HEK293 (cell line): ENCODE measurements at regions not wholly inside any gene's neighbourhood (a gene's known extent, or its start where the extent isn't known, plus 50 kb on each side); places are given as distances from the start of the nearest gene placed in this dataset.

Experiments
- CTCF ChIA-PET: fragments of 350-600 bp; formaldehyde crosslinking; extraction: SDS; loops from one replicate; lab custom pipeline; 2021; ENCODE audit warnings: antibody characterized with exemption; lab: Yijun Ruan, JAX
- POLR2A ChIA-PET: fragments of 300-600 bp; formaldehyde crosslinking; extraction: SDS; loops from one replicate; lab custom pipeline; 2020; ENCODE audit warnings: antibody characterized with exemption, inconsistent platforms; lab: Yijun Ruan, JAX
- H3K27ac ChIP-seq: fragments of 200-500 bp; sonication (Bioruptor generic); 2 replicates; pipeline ENCODE4 v1.5.1; 2014; ENCODE audit warnings: low read depth, low read length, control low read depth, inconsistent platforms; ENCODE audit errors: extremely low read depth
- H3K36me3 ChIP-seq, 2 experiments: fragments of 200-500 bp in 1 of 2; sonication (Bioruptor generic) in 1 of 2; 1 replicate in 1 of 2; 2 replicates in 1 of 2; pipeline ENCODE4 v1.5.1; 2014 to 2017; ENCODE audit warnings: inconsistent platforms in 2 of 2, low read length in 2 of 2; ENCODE audit not compliant: control insufficient read depth in 2 of 2, insufficient read depth in 1 of 2
- H3K4me1 ChIP-seq: fragments of 200-500 bp; sonication (Bioruptor generic); 2 replicates; pipeline ENCODE4 v1.5.1; 2014; ENCODE audit warnings: mild to moderate bottlenecking, low read length, inconsistent platforms; ENCODE audit not compliant: control insufficient read depth, insufficient read depth
- H3K4me3 ChIP-seq: 2 replicates; pipeline ENCODE4 v1.5.1; 2011; ENCODE audit warnings: low read depth, mild to moderate bottlenecking, control low read depth, low read length, moderate library complexity
- H3K9me3 ChIP-seq: fragments of 200-500 bp; sonication (Bioruptor generic); 2 replicates; pipeline ENCODE4 v1.5.1; 2014; ENCODE audit warnings: low read depth, low read length, inconsistent platforms; ENCODE audit not compliant: control insufficient read depth, insufficient read depth
- SCRT1 ChIP-seq: fragments of 450-650 bp; formaldehyde crosslinking; IDR thresholded peaks from 2 replicates; pipeline ENCODE4 v1.5.1; 2016; ENCODE audit warnings: missing biosample characterization, missing genetic modification characterization, borderline replicate concordance
- ZBTB17 ChIP-seq: fragments of 450-650 bp; formaldehyde crosslinking; IDR thresholded peaks from 2 replicates; pipeline ENCODE4 v1.5.1; 2016; ENCODE audit warnings: missing biosample characterization, missing genetic modification characterization
- ZIC2 ChIP-seq: fragments of 450-650 bp; formaldehyde crosslinking; IDR thresholded peaks from 2 replicates; pipeline ENCODE4 v1.5.1; 2016; ENCODE audit warnings: missing biosample characterization, missing genetic modification characterization
- ZNF114 ChIP-seq: fragments of 450-650 bp; formaldehyde crosslinking; IDR thresholded peaks from 2 replicates; pipeline ENCODE4 v1.5.0; 2017; ENCODE audit warnings: missing biosample characterization, missing genetic modification characterization
- ZNF561 ChIP-seq: fragments of 450-650 bp; IDR thresholded peaks from 2 replicates; pipeline ENCODE4 v1.5.1; 2018; ENCODE audit warnings: missing biosample characterization, missing genetic modification characterization, borderline replicate concordance
- ZNF610 ChIP-seq: fragments of 450-650 bp; formaldehyde crosslinking; IDR thresholded peaks from 2 replicates; pipeline ENCODE4 v1.5.1; 2016; ENCODE audit warnings: missing biosample characterization, missing genetic modification characterization, borderline replicate concordance
- ZNF747 ChIP-seq: fragments of 450-650 bp; formaldehyde crosslinking; IDR thresholded peaks from 2 replicates; pipeline ENCODE4 v1.5.1; 2016; ENCODE audit warnings: missing biosample characterization, missing genetic modification characterization
- ZNF777 ChIP-seq: fragments of 450-650 bp; formaldehyde crosslinking; IDR thresholded peaks from 2 replicates; pipeline ENCODE4 v1.5.1; 2017; ENCODE audit warnings: missing biosample characterization, missing genetic modification characterization, borderline replicate concordance
- TF ChIP-seq, protein P1 (sequence below): fragments of 450-650 bp; IDR thresholded peaks from 2 replicates; pipeline ENCODE4 v1.5.1; 2018; ENCODE audit warnings: missing biosample characterization, mild to moderate bottlenecking, missing genetic modification characterization
- TF ChIP-seq, protein P2 (sequence below): fragments of 450-650 bp; formaldehyde crosslinking; IDR thresholded peaks from 2 replicates; pipeline ENCODE4 v1.5.1; 2016; ENCODE audit warnings: missing biosample characterization, missing genetic modification characterization
- TF ChIP-seq, protein P3 (sequence below): fragments of 450-650 bp; formaldehyde crosslinking; IDR thresholded peaks from 2 replicates; pipeline ENCODE4 v1.5.1; 2017; ENCODE audit warnings: missing biosample characterization, missing genetic modification characterization

DNA sequence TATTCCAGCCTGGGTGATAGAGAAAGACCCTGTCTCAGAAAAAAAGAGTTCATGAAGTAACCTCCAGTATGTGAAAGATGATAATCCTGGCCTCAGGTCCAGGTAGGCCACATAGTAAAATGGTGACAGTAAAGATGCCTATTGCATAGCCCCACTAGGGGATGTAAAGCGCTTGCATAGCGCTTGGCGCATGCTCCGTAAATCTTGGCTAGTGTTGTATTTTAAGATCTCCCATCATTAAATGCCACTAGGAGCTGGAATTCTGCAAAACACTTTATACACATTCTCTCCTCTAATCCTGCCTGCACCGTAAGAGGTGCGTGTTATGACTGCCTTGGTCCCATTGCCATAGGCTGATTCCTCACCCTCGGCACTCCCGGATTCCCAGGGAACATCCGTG, 153.6 kb downstream of the TFCP2L1 start:
- H3K9me3 ChIP-seq = no peaks in the 10 kb centered on the region
- TF ChIP-seq, protein P1, sequence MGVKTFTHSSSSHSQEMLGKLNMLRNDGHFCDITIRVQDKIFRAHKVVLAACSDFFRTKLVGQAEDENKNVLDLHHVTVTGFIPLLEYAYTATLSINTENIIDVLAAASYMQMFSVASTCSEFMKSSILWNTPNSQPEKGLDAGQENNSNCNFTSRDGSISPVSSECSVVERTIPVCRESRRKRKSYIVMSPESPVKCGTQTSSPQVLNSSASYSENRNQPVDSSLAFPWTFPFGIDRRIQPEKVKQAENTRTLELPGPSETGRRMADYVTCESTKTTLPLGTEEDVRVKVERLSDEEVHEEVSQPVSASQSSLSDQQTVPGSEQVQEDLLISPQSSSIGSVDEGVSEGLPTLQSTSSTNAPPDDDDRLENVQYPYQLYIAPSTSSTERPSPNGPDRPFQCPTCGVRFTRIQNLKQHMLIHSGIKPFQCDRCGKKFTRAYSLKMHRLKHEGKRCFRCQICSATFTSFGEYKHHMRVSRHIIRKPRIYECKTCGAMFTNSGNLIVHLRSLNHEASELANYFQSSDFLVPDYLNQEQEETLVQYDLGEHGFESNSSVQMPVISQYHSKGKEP = no peak
- TF ChIP-seq ZIC2 (no peak), ZNF610 (tag by site-specific recombination) (no peak), ZNF114 (tag by site-specific recombination) (no peak)
- TF ChIP-seq, protein P2, sequence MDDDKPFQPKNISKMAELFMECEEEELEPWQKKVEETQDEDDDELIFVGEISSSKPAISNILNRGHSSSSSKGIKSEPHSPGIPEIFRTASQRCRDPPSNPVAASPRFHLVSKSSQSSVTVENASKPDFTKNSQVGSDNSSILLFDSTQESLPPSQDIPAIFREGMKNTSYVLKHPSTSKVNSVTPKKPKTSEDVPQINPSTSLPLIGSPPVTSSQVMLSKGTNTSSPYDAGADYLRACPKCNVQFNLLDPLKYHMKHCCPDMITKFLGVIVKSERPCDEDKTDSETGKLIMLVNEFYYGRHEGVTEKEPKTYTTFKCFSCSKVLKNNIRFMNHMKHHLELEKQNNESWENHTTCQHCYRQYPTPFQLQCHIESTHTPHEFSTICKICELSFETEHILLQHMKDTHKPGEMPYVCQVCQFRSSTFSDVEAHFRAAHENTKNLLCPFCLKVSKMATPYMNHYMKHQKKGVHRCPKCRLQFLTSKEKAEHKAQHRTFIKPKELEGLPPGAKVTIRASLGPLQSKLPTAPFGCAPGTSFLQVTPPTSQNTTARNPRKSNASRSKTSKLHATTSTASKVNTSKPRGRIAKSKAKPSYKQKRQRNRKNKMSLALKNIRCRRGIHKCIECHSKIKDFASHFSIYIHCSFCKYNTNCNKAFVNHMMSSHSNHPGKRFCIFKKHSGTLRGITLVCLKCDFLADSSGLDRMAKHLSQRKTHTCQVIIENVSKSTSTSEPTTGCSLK (tag by site-specific recombination) = no peak
- TF ChIP-seq, protein P3, sequence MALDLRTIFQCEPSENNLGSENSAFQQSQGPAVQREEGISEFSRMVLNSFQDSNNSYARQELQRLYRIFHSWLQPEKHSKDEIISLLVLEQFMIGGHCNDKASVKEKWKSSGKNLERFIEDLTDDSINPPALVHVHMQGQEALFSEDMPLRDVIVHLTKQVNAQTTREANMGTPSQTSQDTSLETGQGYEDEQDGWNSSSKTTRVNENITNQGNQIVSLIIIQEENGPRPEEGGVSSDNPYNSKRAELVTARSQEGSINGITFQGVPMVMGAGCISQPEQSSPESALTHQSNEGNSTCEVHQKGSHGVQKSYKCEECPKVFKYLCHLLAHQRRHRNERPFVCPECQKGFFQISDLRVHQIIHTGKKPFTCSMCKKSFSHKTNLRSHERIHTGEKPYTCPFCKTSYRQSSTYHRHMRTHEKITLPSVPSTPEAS (tag by site-specific recombination) = no peak
- TF ChIP-seq, all 188 proteins: peak for 0
- H3K4me1 ChIP-seq = no peaks in the 10 kb centered on the region
- POLR2A ChIA-PET = no interaction called here
- H3K4me3 ChIP-seq = no peak overlapping the region
- H3K36me3 ChIP-seq = no peaks in the 10 kb centered on the region
- no peak overlapping the region for H3K27ac ChIP-seq
- CTCF ChIA-PET = interaction anchor here (0.7 to 5.2 kb wide), 3 partner anchors 12 to 224 kb away, joined by 3 to 28 read pairs (median 6); no protein-coding TSS in a partner anchor

DNA sequence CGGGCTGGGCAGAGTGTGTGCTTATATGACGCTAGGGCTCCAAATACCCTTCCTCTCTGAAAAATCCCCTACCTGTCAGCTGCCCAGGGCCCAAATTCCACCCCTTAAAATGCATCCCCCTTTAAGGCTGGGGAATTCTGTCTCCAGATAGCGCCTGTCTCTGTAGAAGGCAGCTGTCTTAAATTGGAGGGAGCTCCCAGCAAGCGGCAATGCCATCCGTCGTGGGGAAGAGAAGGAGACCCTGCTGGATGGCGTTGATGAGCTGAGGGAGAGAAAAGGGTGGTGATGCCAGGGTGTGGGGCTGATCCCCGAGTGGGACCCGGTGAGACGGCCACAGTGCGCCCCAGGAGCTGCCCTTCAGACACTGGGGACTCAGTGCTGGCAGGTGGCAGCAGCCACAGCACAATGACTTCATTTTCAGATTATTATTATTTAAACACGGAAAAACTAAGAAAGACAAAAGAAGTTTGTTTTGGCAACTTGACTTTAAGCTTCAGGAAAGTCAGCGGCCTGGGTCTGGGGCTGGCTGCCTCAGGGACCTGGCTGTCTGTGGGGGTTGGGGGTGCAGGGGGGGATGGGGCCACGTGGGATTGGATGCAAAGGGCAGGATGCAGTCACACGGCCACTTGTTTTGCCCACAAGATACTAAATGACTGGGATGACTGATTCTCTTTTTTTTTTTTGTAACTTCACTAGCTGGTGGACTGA, 152.8 kb downstream of the TFCP2L1 start:
- Histone ChIP-seq H3K9me3 (no peaks in the 10 kb centered on the region), H3K4me3 (no peak overlapping the region), H3K27ac (no peak overlapping the region), H3K36me3 (no peaks in the 10 kb centered on the region), H3K4me1 (no peaks in the 10 kb centered on the region)
- ChIA-PET CTCF (interaction anchor here (0.6 to 5.2 kb wide), 8 partner anchors 11 to 340 kb away, joined by 3 to 28 read pairs (median 4); no protein-coding TSS in a partner anchor), POLR2A (interaction anchor here (0.9 kb wide), 1 partner anchor 37 kb away, joined by 4 read pairs; no protein-coding TSS in a partner anchor)
- no peak for TF ChIP-seq ZNF747 (tag by site-specific recombination)
- no peak for TF ChIP-seq ZNF561 (tag by site-specific recombination)

DNA sequence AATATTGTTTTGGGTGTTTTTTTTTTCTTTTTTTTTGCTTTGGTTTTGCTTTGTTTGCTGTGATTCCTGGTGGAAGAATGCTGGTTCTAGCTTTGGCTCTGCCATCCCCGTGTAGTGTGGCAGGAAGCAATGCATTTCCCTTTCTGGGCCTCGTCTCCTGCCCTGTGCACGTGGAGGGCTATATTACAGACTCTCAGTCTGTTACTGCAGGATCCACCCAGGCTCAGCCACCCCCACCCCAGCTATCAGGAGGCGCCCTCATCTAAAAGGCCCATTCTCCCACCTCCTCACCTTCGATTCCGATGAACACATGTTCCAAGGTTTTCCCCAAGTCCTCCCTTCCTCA, 152.3 kb downstream of the TFCP2L1 start:
- ChIA-PET CTCF (interaction anchor here (0.6 to 1.2 kb wide), 6 partner anchors 62 to 339 kb away, joined by 3 to 6 read pairs (median 4); no protein-coding TSS in a partner anchor), POLR2A (interaction anchor here (0.9 kb wide), 1 partner anchor 38 kb away, joined by 4 read pairs; no protein-coding TSS in a partner anchor)
- H3K27ac ChIP-seq = no peak overlapping the region
- H3K4me3 ChIP-seq = no peak overlapping the region
- H3K4me1 ChIP-seq = no peaks in the 10 kb centered on the region
- no peaks in the 10 kb centered on the region for H3K9me3 ChIP-seq
- no peak for TF ChIP-seq SCRT1 (tag by site-specific recombination)
- no peak for TF ChIP-seq ZNF777
- no peak for TF ChIP-seq ZBTB17
- TF ChIP-seq, all 188 proteins: peak for 0
- H3K36me3 ChIP-seq = no peaks in the 10 kb centered on the region
